BLaER1 treated with 17β-estradiol and CSF1 and Interleukin-3, amounts not matched to agents 10 nM and 100 nM (cell line): ENCODE measurements at regions not wholly inside any gene's neighbourhood (a gene's known extent, or its start where the extent isn't known, plus 50 kb on each side); places are given as distances from the start of the nearest gene placed in this dataset.

Source experiments
- H3K27ac ChIP-seq, 11 experiments: shearing (Covaris generic); formaldehyde crosslinking; 2 replicates each; pipeline ENCODE4 v1.8.1; 2022
- H3K27me3 ChIP-seq, 11 experiments: shearing (Covaris generic); formaldehyde crosslinking; 2 replicates each; pipeline ENCODE4 v1.8.1; 2022
- H3K36me3 ChIP-seq, 11 experiments: shearing (Covaris generic); formaldehyde crosslinking; 2 replicates each; pipeline ENCODE4 v1.8.1; 2022
- H3K4me1 ChIP-seq, 10 experiments: shearing (Covaris generic); formaldehyde crosslinking; 2 replicates each; pipeline ENCODE4 v1.8.1; 2022
- H3K4me2 ChIP-seq, 11 experiments: shearing (Covaris generic); formaldehyde crosslinking; 2 replicates each; pipeline ENCODE4 v1.8.1; 2022
- H3K4me3 ChIP-seq, 10 experiments: shearing (Covaris generic); formaldehyde crosslinking; 2 replicates each; pipeline ENCODE4 v1.8.1; 2022
- H3K9ac ChIP-seq, 11 experiments: shearing (Covaris generic); formaldehyde crosslinking; 2 replicates each; pipeline ENCODE4 v1.8.1; 2022
- H3K9me3 ChIP-seq, 11 experiments: shearing (Covaris generic); formaldehyde crosslinking; replicated peaks in 1 of 11; 2 replicates each; pipeline ENCODE4 v1.8.1; 2022
- H4K20me1 ChIP-seq, 11 experiments: shearing (Covaris generic); formaldehyde crosslinking; 2 replicates each; pipeline ENCODE4 v1.8.1; 2022
- Cebpa-rat ChIP-seq, 11 experiments: shearing (Covaris generic); IDR thresholded peaks; 2 replicates each; pipeline ENCODE4 v1.8.1; 2022

- peaks cover 8 to 84% (median 78%) of the 10 kb centered on the region in 10 experiments; a peak in 19 of 20 replicates for H3K4me1 ChIP-seq
- H3K9ac ChIP-seq: no peak overlapping the region
- H3K36me3 ChIP-seq: no peaks in the 10 kb centered on the region
- no peaks in the 10 kb centered on the region for H3K9me3 ChIP-seq
- H3K4me2 ChIP-seq: peak overlapping the region in 10 of 11 experiments; percentile 13 to 86 (median 78); a peak in 16 of 22 replicates
- H3K4me3 ChIP-seq: no peak overlapping the region
- no peak for TF ChIP-seq Cebpa-rat (IDR thresholded peaks at IDR 0.05)
- no peaks in the 10 kb centered on the region; a peak in 1 of 22 replicates for H4K20me1 ChIP-seq
- no peak overlapping the region for H3K27ac ChIP-seq
- peaks cover 0 to 34% (median 0%) of the 10 kb centered on the region in 11 experiments; a peak in 5 of 22 replicates for H3K27me3 ChIP-seq
Measured at GRCh38 chr1:29827237-29827750, 591.0 kb downstream of the PTPRU start.

- Histone ChIP-seq H3K4me1 (peaks cover 8 to 78% (median 72%) of the 10 kb centered on the region in 10 experiments; a peak in 19 of 20 replicates), H3K9me3 (no peaks in the 10 kb centered on the region), H3K36me3 (no peaks in the 10 kb centered on the region), H3K27me3 (peaks cover 0 to 34% (median 0%) of the 10 kb centered on the region in 11 experiments; a peak in 5 of 22 replicates), H3K9ac (no peak overlapping the region), H3K4me2 (peak overlapping the region in 9 of 11 experiments; percentile 13 to 86 (median 82); a peak in 15 of 22 replicates), H3K4me3 (no peak overlapping the region), H4K20me1 (no peaks in the 10 kb centered on the region; a peak in 1 of 22 replicates), H3K27ac (no peak overlapping the region)
- no peak for TF ChIP-seq Cebpa-rat (IDR thresholded peaks at IDR 0.05)
Measured at GRCh38 chr1:29826646-29827045, 590.3 kb downstream of the PTPRU start.

- Histone ChIP-seq H3K9me3 (no peaks in the 10 kb centered on the region), H4K20me1 (no peaks in the 10 kb centered on the region; a peak in 1 of 22 replicates), H3K4me1 (peaks cover 8 to 71% (median 65%) of the 10 kb centered on the region in 10 experiments; a peak in 19 of 20 replicates), H3K27ac (no peak overlapping the region), H3K27me3 (peaks cover 0 to 27% (median 0%) of the 10 kb centered on the region in 11 experiments; a peak in 5 of 22 replicates), H3K4me3 (no peak overlapping the region), H3K4me2 (peak overlapping the region in 8 of 11 experiments; percentile 28 to 86 (median 84); a peak in 14 of 22 replicates), H3K9ac (no peak overlapping the region), H3K36me3 (no peaks in the 10 kb centered on the region)
- no peak for TF ChIP-seq Cebpa-rat (IDR thresholded peaks at IDR 0.05)
Measured at GRCh38 chr1:29825941-29826415, 589.7 kb downstream of the PTPRU start.

GRCh38 chr1:29825274-29825940 lies 589.1 kb downstream of the PTPRU start:
- Histone ChIP-seq H3K4me1 (peaks cover 8 to 65% (median 59%) of the 10 kb centered on the region in 10 experiments; a peak in 19 of 20 replicates), H4K20me1 (no peaks in the 10 kb centered on the region), H3K36me3 (no peaks in the 10 kb centered on the region), H3K4me3 (no peak overlapping the region), H3K4me2 (peak overlapping the region in 7 of 11 experiments; percentile 23 to 86 (median 85); a peak in 9 of 22 replicates), H3K27me3 (peaks cover 0 to 21% (median 0%) of the 10 kb centered on the region in 11 experiments; a peak in 5 of 22 replicates), H3K9me3 (no peaks in the 10 kb centered on the region), H3K9ac (no peak overlapping the region), H3K27ac (no peak overlapping the region)
- no peak for TF ChIP-seq Cebpa-rat (IDR thresholded peaks at IDR 0.05)

- H3K27ac ChIP-seq: no peak overlapping the region
- no peak overlapping the region for H3K4me3 ChIP-seq
- no peaks in the 10 kb centered on the region for H4K20me1 ChIP-seq
- H3K27me3 ChIP-seq: peaks cover 0 to 14% (median 0%) of the 10 kb centered on the region in 11 experiments; a peak in 5 of 22 replicates
- no peak overlapping the region; a peak in 1 of 22 replicates for H3K9ac ChIP-seq
- peaks cover 0 to 3% (median 0%) of the 10 kb centered on the region in 11 experiments; a peak in 4 of 22 replicates for H3K9me3 ChIP-seq
- TF ChIP-seq Cebpa-rat (IDR thresholded peaks at IDR 0.05): no peak
- H3K4me1 ChIP-seq: peaks cover 8 to 58% (median 52%) of the 10 kb centered on the region in 10 experiments; a peak in 19 of 20 replicates
- peak overlapping the region in 7 of 11 experiments; percentile 23 to 86 (median 42); a peak in 11 of 22 replicates for H3K4me2 ChIP-seq
- no peaks in the 10 kb centered on the region for H3K36me3 ChIP-seq
Measured at GRCh38 chr1:29824511-29825273, 588.4 kb downstream of the PTPRU start.

- H3K4me3 ChIP-seq: no peak overlapping the region
- no peak for TF ChIP-seq Cebpa-rat (IDR thresholded peaks at IDR 0.05)
- H3K36me3 ChIP-seq: no peaks in the 10 kb centered on the region
- H3K27ac ChIP-seq: no peak overlapping the region
- peak overlapping the region in 5 of 11 experiments; percentile 39 to 86 (median 44); a peak in 10 of 22 replicates for H3K4me2 ChIP-seq
- no peak overlapping the region; a peak in 1 of 22 replicates for H3K9ac ChIP-seq
- H4K20me1 ChIP-seq: no peaks in the 10 kb centered on the region
- peaks cover 8 to 52% (median 45%) of the 10 kb centered on the region in 10 experiments; a peak in 19 of 20 replicates for H3K4me1 ChIP-seq
- peaks cover 0 to 9% (median 4%) of the 10 kb centered on the region in 11 experiments; a peak in 9 of 22 replicates for H3K9me3 ChIP-seq
- H3K27me3 ChIP-seq: peaks cover 0 to 7% (median 0%) of the 10 kb centered on the region in 11 experiments; a peak in 5 of 22 replicates
Measured at GRCh38 chr1:29824025-29824424, 587.7 kb downstream of the PTPRU start.

- H3K36me3 ChIP-seq: no peaks in the 10 kb centered on the region
- peaks cover 0 to 12% (median 5%) of the 10 kb centered on the region in 11 experiments; a peak in 9 of 22 replicates for H3K9me3 ChIP-seq
- no peak overlapping the region for H3K27ac ChIP-seq
- no peak overlapping the region for H3K4me3 ChIP-seq
- peaks cover 0 to 3% (median 0%) of the 10 kb centered on the region in 11 experiments; a peak in 3 of 22 replicates for H3K27me3 ChIP-seq
- H3K4me1 ChIP-seq: peaks cover 4 to 47% (median 41%) of the 10 kb centered on the region in 10 experiments; a peak in 19 of 20 replicates
- no peak overlapping the region for H3K9ac ChIP-seq
- TF ChIP-seq Cebpa-rat (IDR thresholded peaks at IDR 0.05): no peak
- no peaks in the 10 kb centered on the region for H4K20me1 ChIP-seq
- no peak overlapping the region for H3K4me2 ChIP-seq
Measured at GRCh38 chr1:29823561-29823960, 587.2 kb downstream of the PTPRU start.

- Histone ChIP-seq H4K20me1 (no peaks in the 10 kb centered on the region), H3K4me1 (peaks cover 0 to 27% (median 21%) of the 10 kb centered on the region in 10 experiments; a peak in 15 of 20 replicates), H3K36me3 (no peaks in the 10 kb centered on the region), H3K4me2 (no peak overlapping the region), H3K9me3 (peaks cover 0 to 12% (median 5%) of the 10 kb centered on the region in 11 experiments; a peak in 9 of 22 replicates), H3K27ac (no peak overlapping the region), H3K27me3 (no peaks in the 10 kb centered on the region), H3K9ac (no peak overlapping the region), H3K4me3 (no peak overlapping the region)
- TF ChIP-seq Cebpa-rat (IDR thresholded peaks at IDR 0.05): no peak
Measured at GRCh38 chr1:29821605-29822004, 585.3 kb downstream of the PTPRU start.
